ENCODE measurements at regions not wholly inside any gene's neighbourhood (a gene's known extent, or its start where the extent isn't known, plus 50 kb on each side); places are given as distances from the start of the nearest gene placed in this dataset.
A peak's percentile ranks its signal among the peaks of the same experiment; 100 is the strongest.

DNA sequence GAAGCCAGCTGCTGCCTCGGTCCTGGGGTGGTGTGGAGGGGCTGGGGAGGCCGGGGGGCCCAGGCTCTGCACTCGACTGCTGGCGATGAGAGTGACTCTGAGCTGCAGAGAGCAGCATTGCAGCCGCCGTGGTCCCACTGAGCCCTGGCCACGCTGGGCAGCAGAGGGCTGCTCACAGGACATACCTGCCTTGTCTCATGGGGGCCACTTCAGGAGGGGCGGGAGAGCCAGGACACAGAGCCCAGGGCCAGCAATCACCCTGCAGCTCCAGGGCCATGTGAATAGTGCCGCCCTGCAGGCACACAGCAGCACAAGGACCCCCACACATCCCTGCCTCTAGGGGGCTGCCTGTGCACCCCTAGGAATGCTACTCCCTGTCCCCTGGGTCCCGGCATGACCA is 147.0 kb downstream of the CRYBB2 start:
- Mint-ChIP-seq H3K27me3 (no peaks in the 10 kb centered on the region), H3K4me1 (ENCODE audit: low read depth) (peaks cover 68% of the 10 kb centered on the region), H3K36me3 (ENCODE audit: low read depth) (peaks cover 87% of the 10 kb centered on the region), H3K4me3 (no peak overlapping the region), H3K27ac (no peak overlapping the region), H3K9me3 (no peaks in the 10 kb centered on the region)
- intact Hi-C loops (cut with micrococcal nuclease) = loop anchor here (10.0 kb wide), 1 partner anchor 58 kb away; no protein-coding TSS in a partner anchor

DNA sequence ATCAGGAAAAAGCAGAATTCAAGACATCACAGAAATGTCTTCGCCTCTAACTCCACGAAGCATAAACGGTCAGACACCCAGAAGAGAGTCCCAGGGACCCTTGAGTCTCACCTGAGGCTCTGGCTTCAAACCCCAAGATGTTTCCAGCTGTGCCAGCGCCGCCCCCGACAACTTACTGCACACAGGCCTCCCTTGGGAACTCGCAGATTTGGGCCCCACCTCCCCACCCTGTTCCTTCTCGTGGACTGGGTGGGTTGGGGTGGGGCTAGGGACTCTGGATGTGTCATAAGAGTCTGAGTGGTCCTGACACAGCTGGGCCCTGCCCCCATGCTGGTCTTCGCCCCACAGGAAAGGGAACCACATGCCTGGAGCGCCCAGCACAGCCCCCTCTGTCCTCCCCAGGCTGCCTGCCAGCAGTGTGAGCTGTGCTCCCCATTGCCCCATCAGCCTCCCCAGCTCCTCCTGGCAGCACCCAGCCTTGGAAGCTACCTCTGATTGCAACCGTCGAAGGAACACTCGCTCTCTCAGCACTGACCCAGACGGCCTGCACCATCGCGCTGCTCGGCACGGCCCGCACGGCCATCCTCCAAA is 147.5 kb downstream of the CRYBB2 start:
- intact Hi-C loops (cut with micrococcal nuclease) = loop anchor here (10.0 kb wide), 1 partner anchor 58 kb away; no protein-coding TSS in a partner anchor
- Mint-ChIP-seq H3K27me3 (no peaks in the 10 kb centered on the region), H3K36me3 (ENCODE audit: low read depth) (peaks cover 87% of the 10 kb centered on the region), H3K4me1 (ENCODE audit: low read depth) (peaks cover 67% of the 10 kb centered on the region), H3K27ac (no peak overlapping the region), H3K9me3 (no peaks in the 10 kb centered on the region), H3K4me3 (no peak overlapping the region)

DNA sequence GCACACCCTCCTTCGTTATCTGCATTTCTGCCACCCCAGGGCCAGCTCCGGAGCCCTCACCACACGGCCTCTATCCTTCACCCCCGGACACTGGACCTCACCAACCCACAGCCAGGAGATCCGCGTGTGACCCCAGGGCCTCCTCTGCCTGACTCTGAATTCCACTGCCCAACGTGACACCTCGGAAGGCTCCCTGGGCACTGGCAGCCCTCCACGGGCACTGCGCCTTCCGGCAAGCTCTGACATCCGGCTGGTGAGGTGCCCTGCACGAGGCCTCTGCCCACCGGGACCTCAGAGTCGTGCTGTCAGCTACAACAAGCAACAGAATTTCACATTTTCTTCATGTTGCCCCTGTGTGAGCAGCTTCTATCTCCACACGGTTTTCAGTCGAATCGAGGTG is 148.3 kb downstream of the CRYBB2 start:
- no peaks in the 10 kb centered on the region for H3K27me3 Mint-ChIP-seq
- H3K36me3 Mint-ChIP-seq (ENCODE audit: low read depth) = peaks cover 89% of the 10 kb centered on the region
- no peaks in the 10 kb centered on the region for H3K9me3 Mint-ChIP-seq
- intact Hi-C loops (cut with micrococcal nuclease) = loop anchor here (10.0 kb wide), 1 partner anchor 57 kb away; no protein-coding TSS in a partner anchor
- no peak overlapping the region for H3K4me3 Mint-ChIP-seq
- peak overlapping the region; percentile 28 for H3K27ac Mint-ChIP-seq
- H3K4me1 Mint-ChIP-seq (ENCODE audit: low read depth) = peaks cover 59% of the 10 kb centered on the region

DNA sequence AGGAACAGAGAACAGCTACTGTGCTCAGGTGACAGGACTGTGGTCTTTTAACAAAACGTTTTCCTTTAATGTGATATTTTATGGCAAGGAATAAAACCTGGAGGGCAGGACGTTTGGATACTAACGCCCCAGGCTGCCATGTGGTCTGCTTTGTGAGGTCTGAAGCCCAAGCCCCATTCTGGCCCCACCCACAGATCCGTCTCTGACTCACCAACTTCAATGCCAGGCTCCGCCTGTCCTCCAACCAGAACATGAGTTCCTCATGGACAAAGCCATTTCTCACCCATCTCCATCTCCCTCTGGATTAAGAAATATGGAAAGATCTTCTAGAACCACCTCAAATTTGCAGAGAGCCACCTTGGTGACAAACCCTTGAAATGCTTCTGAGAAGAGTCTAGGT is 148.8 kb downstream of the CRYBB2 start:
- Mint-ChIP-seq H3K27ac (peak overlapping the region; percentile 28), H3K27me3 (no peaks in the 10 kb centered on the region), H3K9me3 (no peaks in the 10 kb centered on the region), H3K4me3 (no peak overlapping the region), H3K36me3 (ENCODE audit: low read depth) (peaks cover 89% of the 10 kb centered on the region), H3K4me1 (ENCODE audit: low read depth) (peaks cover 54% of the 10 kb centered on the region)
- intact Hi-C loops (cut with micrococcal nuclease) = loop anchor here (10.0 kb wide), 1 partner anchor 57 kb away; no protein-coding TSS in a partner anchor

DNA sequence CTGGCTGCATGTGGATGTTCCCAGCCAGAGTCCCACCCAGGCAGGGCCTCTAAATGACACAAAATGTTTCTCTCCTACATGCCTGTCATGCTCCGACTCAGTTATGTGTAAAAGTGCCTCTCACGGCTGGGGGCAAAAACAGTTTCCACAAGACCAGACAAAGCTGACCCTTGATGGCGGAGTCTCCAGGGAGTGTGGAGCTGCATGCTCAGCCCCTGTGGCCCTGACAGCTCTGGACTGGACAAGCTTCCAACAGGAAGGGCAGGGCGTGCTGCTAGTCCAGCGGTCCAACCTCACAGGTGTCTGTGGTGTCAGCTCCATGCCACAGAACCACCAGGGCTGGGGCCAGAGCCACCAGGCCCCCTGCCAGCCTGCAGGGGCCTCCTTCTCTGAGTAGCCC is 149.6 kb downstream of the CRYBB2 start:
- Mint-ChIP-seq H3K4me1 (ENCODE audit: low read depth) (peaks cover 47% of the 10 kb centered on the region), H3K36me3 (ENCODE audit: low read depth) (peaks cover 89% of the 10 kb centered on the region), H3K27ac (peak overlapping the region; percentile 5), H3K27me3 (no peaks in the 10 kb centered on the region), H3K4me3 (no peak overlapping the region), H3K9me3 (no peaks in the 10 kb centered on the region)
- intact Hi-C loops (cut with micrococcal nuclease) = loop anchor here (10.0 kb wide), 1 partner anchor 56 kb away; no protein-coding TSS in a partner anchor

DNA sequence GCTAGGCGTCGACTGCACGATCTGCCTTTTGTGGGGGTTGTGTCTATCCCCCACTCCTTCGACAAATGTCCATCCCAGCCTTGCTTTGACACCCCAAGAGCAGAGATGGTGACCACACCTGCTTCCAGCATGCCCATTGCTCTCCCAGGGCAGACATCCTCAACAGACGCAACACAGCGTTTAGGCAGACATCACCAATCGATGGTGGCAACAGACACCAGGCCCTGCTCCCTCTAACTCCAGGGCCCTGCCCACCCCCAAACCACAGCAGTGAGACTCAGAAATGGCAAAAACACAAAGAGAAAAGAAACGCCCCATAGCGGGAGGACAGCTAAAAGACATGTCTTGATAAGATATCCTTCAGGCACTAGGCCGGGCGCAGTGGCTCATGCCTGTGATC is 150.9 kb downstream of the CRYBB2 start:
- intact Hi-C loops (cut with micrococcal nuclease) = no loop called here
- Mint-ChIP-seq H3K4me3 (no peak overlapping the region), H3K27ac (no peak overlapping the region), H3K36me3 (ENCODE audit: low read depth) (peaks cover 92% of the 10 kb centered on the region), H3K9me3 (no peaks in the 10 kb centered on the region), H3K27me3 (no peaks in the 10 kb centered on the region), H3K4me1 (ENCODE audit: low read depth) (peaks cover 46% of the 10 kb centered on the region)

DNA sequence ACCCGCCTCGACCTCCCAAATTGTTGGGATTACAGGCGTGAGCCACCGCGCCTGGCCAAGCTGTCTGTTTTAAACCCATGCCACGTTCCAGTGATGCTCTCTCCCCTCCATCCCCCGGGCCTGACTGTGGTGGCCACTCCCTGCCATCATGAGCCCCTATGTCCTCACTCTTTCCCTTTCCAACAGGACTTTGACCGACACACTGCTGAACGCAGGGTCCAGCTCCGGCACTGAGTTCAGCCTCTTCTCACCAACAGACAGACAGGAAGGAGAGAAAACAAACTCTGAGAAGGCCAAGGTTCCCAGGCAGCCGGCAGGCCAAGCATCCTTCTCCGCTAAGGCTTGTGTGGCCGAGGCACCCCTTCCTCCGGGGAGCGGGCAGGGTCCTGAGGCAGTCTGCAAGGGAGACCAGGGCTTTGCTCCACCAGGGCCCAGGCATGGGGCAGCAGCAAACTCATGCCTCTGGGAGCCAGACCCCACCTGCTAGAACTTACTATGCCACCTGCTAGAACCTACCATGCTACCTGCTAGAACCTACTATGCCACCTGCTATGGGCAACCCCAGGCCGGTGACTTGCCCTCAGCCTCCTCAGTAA is 152.7 kb downstream of the CRYBB2 start:
- H3K27me3 Mint-ChIP-seq = no peaks in the 10 kb centered on the region
- no peak overlapping the region for H3K27ac Mint-ChIP-seq
- peaks cover 92% of the 10 kb centered on the region for H3K36me3 Mint-ChIP-seq (ENCODE audit: low read depth)
- H3K9me3 Mint-ChIP-seq = no peaks in the 10 kb centered on the region
- peaks cover 50% of the 10 kb centered on the region for H3K4me1 Mint-ChIP-seq (ENCODE audit: low read depth)
- intact Hi-C loops (cut with micrococcal nuclease) = no loop called here
- no peak overlapping the region for H3K4me3 Mint-ChIP-seq

DNA sequence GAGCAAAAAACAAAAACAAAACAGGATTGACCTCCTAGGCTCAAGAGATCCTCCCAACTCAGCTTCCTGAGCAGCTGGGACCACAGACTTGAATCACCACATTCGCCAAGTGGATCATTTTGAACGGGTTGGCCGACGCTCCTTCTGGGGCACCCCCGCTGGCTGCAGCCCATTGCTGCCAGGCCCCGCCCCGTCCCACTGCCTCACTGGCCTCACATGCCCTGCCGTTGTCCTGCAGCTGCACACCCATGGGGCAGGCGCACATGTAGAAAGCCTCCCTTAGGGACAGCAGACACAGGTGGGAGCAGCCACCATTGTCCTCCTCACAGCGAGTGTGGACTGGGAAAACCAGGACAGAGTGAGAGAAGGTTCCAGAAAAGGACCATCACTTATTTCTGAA is 154.5 kb downstream of the CRYBB2 start:
- peaks cover 36% of the 10 kb centered on the region for H3K4me1 Mint-ChIP-seq (ENCODE audit: low read depth)
- H3K27ac Mint-ChIP-seq = no peak overlapping the region
- H3K36me3 Mint-ChIP-seq (ENCODE audit: low read depth) = peaks cover 91% of the 10 kb centered on the region
- intact Hi-C loops (cut with micrococcal nuclease) = no loop called here
- H3K27me3 Mint-ChIP-seq = no peaks in the 10 kb centered on the region
- no peaks in the 10 kb centered on the region for H3K9me3 Mint-ChIP-seq
- no peak overlapping the region for H3K4me3 Mint-ChIP-seq

DNA sequence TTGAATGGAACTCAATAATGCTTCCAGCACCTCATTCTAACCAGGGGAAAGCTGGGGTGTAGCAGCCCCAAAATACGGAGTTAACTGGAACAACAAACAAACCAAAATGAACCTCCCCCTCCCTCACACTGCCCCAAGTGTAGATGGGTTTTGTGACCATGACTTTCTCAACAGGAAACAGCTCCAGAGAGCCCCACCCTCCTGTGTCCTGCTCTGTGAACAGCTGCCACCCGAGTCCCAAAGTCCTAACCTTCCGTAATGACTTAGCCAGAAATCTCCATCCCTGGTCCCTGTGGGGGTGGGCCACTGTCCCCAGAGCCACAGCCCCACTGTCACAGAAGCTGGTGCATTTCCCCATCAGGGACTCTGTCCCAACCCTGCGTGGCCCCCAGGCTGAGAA is 155.4 kb downstream of the CRYBB2 start:
- peaks cover 97% of the 10 kb centered on the region for H3K36me3 Mint-ChIP-seq (ENCODE audit: low read depth)
- no peaks in the 10 kb centered on the region for H3K9me3 Mint-ChIP-seq
- no peaks in the 10 kb centered on the region for H3K27me3 Mint-ChIP-seq
- no peak overlapping the region for H3K4me3 Mint-ChIP-seq
- H3K4me1 Mint-ChIP-seq (ENCODE audit: low read depth) = peaks cover 34% of the 10 kb centered on the region
- H3K27ac Mint-ChIP-seq = no peak overlapping the region
- intact Hi-C loops (cut with micrococcal nuclease) = no loop called here

DNA sequence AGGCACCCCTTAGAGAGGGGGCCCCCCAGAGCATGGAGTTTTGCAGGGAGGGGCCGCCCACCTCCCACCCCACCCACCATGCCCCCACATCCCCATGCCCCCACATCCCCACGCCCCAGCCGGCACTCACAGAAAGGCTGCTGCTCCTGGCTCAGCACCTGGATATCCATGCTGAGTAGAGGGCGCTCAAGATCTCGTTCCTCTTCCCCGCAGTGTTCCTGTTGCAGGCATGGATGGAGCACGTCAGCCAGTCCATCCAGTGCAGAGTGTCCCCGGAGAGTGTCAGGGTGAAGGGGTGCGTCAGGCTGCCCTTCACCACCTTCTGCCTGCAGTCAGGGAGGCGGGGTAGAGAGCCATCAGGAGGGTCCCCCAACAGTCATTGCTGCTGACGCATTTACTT is 156.2 kb downstream of the CRYBB2 start:
- Mint-ChIP-seq H3K36me3 (ENCODE audit: low read depth) (peaks cover 97% of the 10 kb centered on the region), H3K27ac (no peak overlapping the region), H3K4me3 (no peak overlapping the region), H3K4me1 (ENCODE audit: low read depth) (peaks cover 29% of the 10 kb centered on the region), H3K9me3 (no peaks in the 10 kb centered on the region), H3K27me3 (no peaks in the 10 kb centered on the region)
- intact Hi-C loops (cut with micrococcal nuclease) = no loop called here

DNA sequence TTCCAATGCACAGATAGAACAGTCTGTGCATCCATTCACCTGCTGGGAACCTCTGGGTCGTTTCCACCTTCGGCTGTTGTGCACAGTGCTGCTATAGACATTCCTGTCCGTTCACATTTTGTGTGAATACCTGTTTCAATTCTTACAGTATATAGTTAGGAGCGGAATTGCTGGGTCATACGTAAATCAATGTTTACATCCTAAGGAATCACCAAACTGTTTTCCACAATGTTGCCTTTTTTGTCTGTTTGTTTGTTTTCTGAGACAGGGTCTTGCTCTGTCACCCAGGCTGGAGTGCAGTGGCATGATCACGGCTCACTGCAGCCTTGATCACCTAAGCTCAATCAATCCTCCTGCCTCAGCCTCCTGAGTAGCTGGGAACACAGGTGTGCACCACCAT is 158.3 kb downstream of the CRYBB2 start:
- Mint-ChIP-seq H3K27me3 (no peaks in the 10 kb centered on the region), H3K27ac (no peak overlapping the region), H3K4me3 (no peak overlapping the region), H3K9me3 (no peaks in the 10 kb centered on the region), H3K36me3 (ENCODE audit: low read depth) (peaks cover 86% of the 10 kb centered on the region), H3K4me1 (ENCODE audit: low read depth) (peaks cover 32% of the 10 kb centered on the region)
- intact Hi-C loops (cut with micrococcal nuclease) = no loop called here

DNA sequence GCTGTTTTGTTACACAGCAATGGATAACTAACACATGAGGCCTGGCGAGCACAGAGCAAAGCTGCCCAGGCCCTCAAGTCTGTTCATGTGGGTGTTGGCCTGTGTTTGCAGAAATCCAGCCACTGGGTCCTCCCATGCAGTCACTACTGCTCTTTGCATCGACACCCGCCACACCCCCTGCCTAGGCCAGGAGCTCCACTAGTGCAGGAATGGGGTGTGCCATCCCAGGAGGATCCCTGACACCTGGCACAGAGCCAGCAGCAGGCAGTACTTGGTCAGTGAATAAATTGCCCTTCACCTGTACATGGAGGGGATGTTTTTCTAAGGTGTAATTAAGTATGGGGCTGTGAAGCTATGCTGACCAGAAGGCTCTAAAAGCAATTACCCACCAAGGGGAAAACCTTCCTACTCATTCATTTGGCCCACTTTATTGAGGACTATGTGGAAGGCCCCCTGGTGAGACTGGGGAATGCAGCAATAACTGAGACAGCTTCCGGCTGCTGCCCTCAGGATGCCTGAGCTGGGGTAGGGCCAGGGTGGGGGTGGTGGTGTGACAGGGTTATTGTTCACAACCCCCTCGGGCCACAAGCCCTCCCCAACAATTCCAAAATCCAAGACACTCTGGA is 160.8 kb downstream of the CRYBB2 start:
- peaks cover 31% of the 10 kb centered on the region for H3K4me1 Mint-ChIP-seq (ENCODE audit: low read depth)
- no peak overlapping the region for H3K27ac Mint-ChIP-seq
- intact Hi-C loops (cut with micrococcal nuclease) = no loop called here
- no peaks in the 10 kb centered on the region for H3K9me3 Mint-ChIP-seq
- no peaks in the 10 kb centered on the region for H3K27me3 Mint-ChIP-seq
- H3K36me3 Mint-ChIP-seq (ENCODE audit: low read depth) = peaks cover 61% of the 10 kb centered on the region
- H3K4me3 Mint-ChIP-seq = no peak overlapping the region

DNA sequence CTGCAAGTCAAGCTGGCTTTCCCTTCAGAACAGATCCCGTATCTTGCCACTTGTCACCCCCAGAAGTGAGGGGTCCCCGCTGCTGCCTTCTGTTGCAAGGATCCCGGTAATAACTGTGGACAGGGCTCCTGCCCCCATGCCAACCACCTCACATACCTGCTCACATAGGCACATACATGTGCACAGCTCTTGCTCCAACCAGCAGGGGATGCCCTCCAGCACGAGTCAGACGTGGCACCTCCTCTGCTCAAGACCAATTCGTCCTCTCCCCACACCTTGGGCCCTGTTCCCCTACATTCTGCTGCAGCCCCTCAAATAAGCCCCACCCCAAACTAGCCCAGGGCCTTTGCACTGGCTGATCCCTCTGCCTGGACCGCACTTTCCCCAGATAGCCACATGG is 163.3 kb downstream of the CRYBB2 start:
- Mint-ChIP-seq H3K27ac (no peak overlapping the region), H3K36me3 (ENCODE audit: low read depth) (peaks cover 41% of the 10 kb centered on the region)

DNA sequence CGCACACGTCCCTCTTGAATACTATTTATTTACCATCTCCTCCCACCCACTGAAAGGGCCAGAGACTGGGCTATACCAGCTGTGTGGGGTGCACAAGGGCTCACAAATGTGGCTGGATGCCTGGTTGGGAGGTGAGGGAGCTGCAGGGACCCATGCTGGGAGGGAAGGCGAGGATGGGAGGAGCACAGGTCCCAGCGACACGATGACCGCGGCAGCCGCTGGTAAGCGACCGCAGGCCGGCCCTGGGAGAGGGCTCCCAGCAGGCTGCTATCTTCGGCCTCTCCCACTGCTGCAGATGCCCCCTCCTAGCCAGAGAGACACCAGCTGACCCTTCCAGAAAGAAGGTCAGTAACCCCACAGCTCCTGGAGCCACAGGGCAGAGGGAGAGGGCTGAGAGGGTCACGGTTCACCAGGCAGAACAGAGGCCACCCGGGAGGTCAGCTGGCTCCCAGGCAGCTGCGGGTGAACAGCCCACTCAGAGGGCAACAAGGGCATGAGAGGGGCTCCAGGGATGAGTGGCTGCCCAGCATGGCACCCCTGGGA is 163.9 kb downstream of the CRYBB2 start:
- H3K9me3 Mint-ChIP-seq = no peaks in the 10 kb centered on the region
- no peak overlapping the region for H3K27ac Mint-ChIP-seq
- H3K27me3 Mint-ChIP-seq = peaks cover 15% of the 10 kb centered on the region
- no peak overlapping the region for H3K4me3 Mint-ChIP-seq
- peaks cover 41% of the 10 kb centered on the region for H3K4me1 Mint-ChIP-seq (ENCODE audit: low read depth)
- H3K36me3 Mint-ChIP-seq (ENCODE audit: low read depth) = peaks cover 40% of the 10 kb centered on the region
- intact Hi-C loops (cut with micrococcal nuclease) = no loop called here

More for the DNA sequence above, 163.3 kb downstream of the CRYBB2 start:
- Mint-ChIP-seq H3K27me3 (peaks cover 14% of the 10 kb centered on the region), H3K4me1 (ENCODE audit: low read depth) (peaks cover 39% of the 10 kb centered on the region), H3K9me3 (no peaks in the 10 kb centered on the region), H3K4me3 (no peak overlapping the region)
- intact Hi-C loops (cut with micrococcal nuclease) = no loop called here

All from dendritic cell treated with granulocyte-macrophage colony-stimulating factor and Interleukin-4, amounts not matched to agents 40 ng/mL and 50 ng/mL, for 4 days (primary cell).